ENCODE measurements at regions not wholly inside any gene's neighbourhood (a gene's known extent, or its start where the extent isn't known, plus 50 kb on each side); places are given as distances from the start of the nearest gene placed in this dataset.

GRCh38 chr21:38556390-38556789 is 58.1 kb upstream of the ERG start:
- H3K4me1 Mint-ChIP-seq, result no peaks in the 10 kb centered on the region
- POLR2A ChIA-PET, result no interaction called here
- ATAC-seq, result no peak
- H3K36me3 Mint-ChIP-seq, result no peaks in the 10 kb centered on the region
- no peaks in the 10 kb centered on the region for H3K9me3 Mint-ChIP-seq
- no peak overlapping the region for H3K27ac Mint-ChIP-seq
- H3K27me3 Mint-ChIP-seq, result peaks cover 0 to 19% (median 8%) of the 10 kb centered on the region in 5 donors
- DNase-seq, result no peak
- no peak overlapping the region for H3K4me3 Mint-ChIP-seq

- peaks cover 0 to 21% (median 14%) of the 10 kb centered on the region in 5 donors for H3K27me3 Mint-ChIP-seq
- ATAC-seq, result no peak
- POLR2A ChIA-PET, result no interaction called here
- DNase-seq, result no peak
- H3K36me3 Mint-ChIP-seq, result no peaks in the 10 kb centered on the region
- H3K9me3 Mint-ChIP-seq, result no peaks in the 10 kb centered on the region
- no peak overlapping the region for H3K27ac Mint-ChIP-seq
- no peaks in the 10 kb centered on the region for H3K4me1 Mint-ChIP-seq
- no peak overlapping the region for H3K4me3 Mint-ChIP-seq
These were observed 62.9 kb upstream of the ERG start for GRCh38 chr21:38561205-38561604.

DNA sequence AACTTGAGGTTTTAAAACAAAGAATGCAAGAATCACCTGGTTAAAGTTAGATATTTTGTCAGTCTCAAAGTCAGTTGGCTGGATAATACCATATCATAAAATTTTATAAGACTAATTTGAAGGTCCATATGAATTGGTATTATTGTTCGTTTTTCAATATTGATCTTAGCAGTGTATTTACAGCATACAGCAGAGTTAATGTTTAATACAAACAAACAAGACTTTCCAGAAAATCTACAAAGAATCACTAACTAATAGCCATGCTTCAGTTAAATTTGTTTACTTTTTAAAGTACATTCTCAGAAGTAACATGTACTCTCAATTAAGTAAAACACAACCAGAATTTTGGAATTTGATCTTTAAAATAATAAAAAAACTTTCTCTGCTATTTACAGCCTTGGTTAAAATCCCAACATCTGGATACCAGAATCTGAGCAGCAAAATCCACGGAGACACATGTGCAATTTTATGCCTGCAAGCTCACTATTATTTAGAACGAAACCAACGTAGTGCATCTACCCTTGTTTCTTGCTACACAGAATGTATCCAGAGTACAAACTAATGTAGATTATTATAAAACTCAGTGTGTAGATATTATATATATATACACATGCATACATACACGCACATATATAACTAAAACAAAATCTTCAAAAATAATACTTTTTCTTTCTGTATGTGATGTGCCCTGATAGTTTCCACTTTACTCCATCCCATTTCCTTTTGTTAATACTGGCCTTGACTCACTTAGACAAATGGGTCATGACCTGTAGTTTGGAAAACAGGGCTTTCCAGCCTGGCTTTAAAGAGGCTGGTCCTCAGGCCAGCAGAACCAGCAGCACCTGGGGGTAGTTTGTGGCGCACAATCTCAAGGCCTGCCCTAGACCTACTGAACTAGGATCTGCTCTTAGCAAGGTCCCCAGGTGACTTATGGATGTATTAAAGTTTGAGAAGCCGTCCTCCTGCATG is 63.6 kb upstream of the ERG start:
- H3K4me1 Mint-ChIP-seq, result no peaks in the 10 kb centered on the region
- DNase-seq (no peak), ATAC-seq (no peak)
- no peaks in the 10 kb centered on the region for H3K36me3 Mint-ChIP-seq
- H3K27ac Mint-ChIP-seq, result no peak overlapping the region
- H3K27me3 Mint-ChIP-seq, result peaks cover 0 to 23% (median 14%) of the 10 kb centered on the region in 5 donors
- no peaks in the 10 kb centered on the region for H3K9me3 Mint-ChIP-seq
- POLR2A ChIA-PET, result no interaction called here
- no peak overlapping the region for H3K4me3 Mint-ChIP-seq

DNA sequence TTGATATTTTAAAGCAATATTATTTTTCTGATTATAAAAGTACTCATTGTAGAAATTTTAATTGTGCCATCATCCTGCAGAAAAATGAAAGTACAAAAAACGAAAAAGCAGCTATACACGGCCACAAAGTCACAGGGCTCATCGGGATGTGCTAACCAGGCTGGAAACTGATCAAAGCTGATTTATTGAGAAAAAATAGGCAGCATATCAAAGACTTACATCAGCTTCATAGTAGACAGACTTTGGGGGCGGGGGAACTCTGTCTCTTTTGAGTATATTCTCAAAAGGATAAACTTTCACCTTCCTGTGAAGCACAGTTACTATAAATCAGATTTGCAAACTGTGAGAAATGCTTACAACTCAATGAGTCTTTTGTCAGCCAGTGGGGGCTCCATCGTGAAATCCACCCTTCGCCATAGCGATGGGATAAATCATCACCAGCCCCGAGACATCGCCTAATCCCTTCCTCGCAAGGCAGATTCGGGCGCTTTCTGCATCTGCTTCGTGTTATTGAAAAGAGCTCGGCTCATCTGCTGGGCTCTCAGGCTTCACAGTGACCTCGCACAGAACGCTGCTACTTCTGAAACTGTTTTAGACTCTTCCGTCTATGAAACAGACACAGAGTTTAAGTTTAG is 69.2 kb upstream of the ERG start:
- DNase-seq, result no peak
- Mint-ChIP-seq H3K9me3 (no peaks in the 10 kb centered on the region), H3K4me1 (no peaks in the 10 kb centered on the region), H3K27me3 (peaks cover 2 to 35% (median 8%) of the 10 kb centered on the region in 5 donors), H3K36me3 (no peaks in the 10 kb centered on the region), H3K27ac (no peak overlapping the region), H3K4me3 (no peak overlapping the region)
- no peak for ATAC-seq
- POLR2A ChIA-PET, result no interaction called here

DNA sequence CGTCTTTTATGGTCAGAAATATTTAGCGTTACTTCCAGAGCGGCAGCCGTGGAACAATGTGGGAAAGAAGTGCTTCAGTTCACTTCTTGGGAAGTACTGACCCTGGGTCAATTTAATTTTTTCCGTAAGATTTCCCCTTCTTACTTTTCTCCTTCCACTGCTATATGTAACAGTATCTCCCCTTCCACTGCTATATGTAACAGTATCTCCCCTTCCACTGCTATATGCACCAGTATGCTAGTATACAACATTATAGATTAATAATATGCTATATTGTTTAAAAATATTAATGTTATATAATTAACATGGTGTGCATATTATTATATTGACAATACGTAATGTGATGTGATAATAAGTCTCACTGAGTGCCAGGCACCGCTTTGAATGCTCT is 69.7 kb upstream of the ERG start:
- ATAC-seq, result no peak
- POLR2A ChIA-PET, result no interaction called here
- no peaks in the 10 kb centered on the region for H3K36me3 Mint-ChIP-seq
- H3K27ac Mint-ChIP-seq, result no peak overlapping the region
- peaks cover 2 to 34% (median 8%) of the 10 kb centered on the region in 5 donors for H3K27me3 Mint-ChIP-seq
- no peak for DNase-seq
- no peaks in the 10 kb centered on the region for H3K9me3 Mint-ChIP-seq
- no peak overlapping the region for H3K4me3 Mint-ChIP-seq
- H3K4me1 Mint-ChIP-seq, result no peaks in the 10 kb centered on the region

DNA sequence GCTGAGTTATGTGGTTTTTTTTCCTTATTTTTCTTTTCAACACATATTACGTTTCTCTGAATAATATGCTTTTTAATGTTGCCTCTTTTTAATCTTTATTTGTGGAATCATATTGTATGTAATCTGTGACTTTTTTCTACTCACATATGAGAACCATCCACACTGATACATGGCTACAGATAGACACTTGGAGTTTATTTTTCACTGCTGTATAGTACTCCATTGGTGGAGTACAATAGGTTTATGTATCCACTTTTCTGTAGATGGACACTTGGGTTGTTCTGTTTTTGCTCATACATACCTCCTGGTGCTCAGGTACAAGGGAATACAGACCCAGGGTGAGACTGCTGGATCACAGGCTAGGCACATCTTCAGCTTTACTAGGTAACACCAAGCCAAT is 71.5 kb upstream of the ERG start:
- DNase-seq (no peak), ATAC-seq (no peak)
- Mint-ChIP-seq H3K27ac (no peak overlapping the region), H3K27me3 (peaks cover 2 to 27% (median 3%) of the 10 kb centered on the region in 5 donors), H3K4me3 (no peak overlapping the region), H3K9me3 (no peaks in the 10 kb centered on the region), H3K4me1 (no peaks in the 10 kb centered on the region), H3K36me3 (no peaks in the 10 kb centered on the region)
- POLR2A ChIA-PET, result no interaction called here

GRCh38 chr21:38570596-38570995 is 72.3 kb upstream of the ERG start:
- ATAC-seq (no peak), DNase-seq (no peak)
- POLR2A ChIA-PET, result no interaction called here
- Mint-ChIP-seq H3K4me1 (no peaks in the 10 kb centered on the region), H3K27ac (no peak overlapping the region), H3K9me3 (no peaks in the 10 kb centered on the region), H3K36me3 (no peaks in the 10 kb centered on the region), H3K27me3 (peaks cover 1 to 21% (median 3%) of the 10 kb centered on the region in 5 donors), H3K4me3 (no peak overlapping the region)

GRCh38 chr21:38574895-38575575 is 76.8 kb upstream of the ERG start:
- no peak overlapping the region for H3K4me3 Mint-ChIP-seq
- no peak overlapping the region for H3K27ac Mint-ChIP-seq
- no peak for ATAC-seq
- no peaks in the 10 kb centered on the region for H3K9me3 Mint-ChIP-seq
- H3K36me3 Mint-ChIP-seq, result no peaks in the 10 kb centered on the region
- no peak for DNase-seq
- no peaks in the 10 kb centered on the region for H3K4me1 Mint-ChIP-seq
- peaks cover 0 to 8% (median 2%) of the 10 kb centered on the region in 5 donors for H3K27me3 Mint-ChIP-seq
- POLR2A ChIA-PET, result no interaction called here

- H3K36me3 Mint-ChIP-seq, result no peaks in the 10 kb centered on the region
- H3K27ac Mint-ChIP-seq, result no peak overlapping the region
- H3K4me1 Mint-ChIP-seq, result no peaks in the 10 kb centered on the region
- DNase-seq (no peak), ATAC-seq (no peak)
- POLR2A ChIA-PET, result no interaction called here
- peaks cover 0 to 8% (median 0%) of the 10 kb centered on the region in 5 donors for H3K27me3 Mint-ChIP-seq
- no peaks in the 10 kb centered on the region for H3K9me3 Mint-ChIP-seq
- H3K4me3 Mint-ChIP-seq, result no peak overlapping the region
These were observed 79.6 kb upstream of the ERG start for GRCh38 chr21:38577887-38578286.

DNA sequence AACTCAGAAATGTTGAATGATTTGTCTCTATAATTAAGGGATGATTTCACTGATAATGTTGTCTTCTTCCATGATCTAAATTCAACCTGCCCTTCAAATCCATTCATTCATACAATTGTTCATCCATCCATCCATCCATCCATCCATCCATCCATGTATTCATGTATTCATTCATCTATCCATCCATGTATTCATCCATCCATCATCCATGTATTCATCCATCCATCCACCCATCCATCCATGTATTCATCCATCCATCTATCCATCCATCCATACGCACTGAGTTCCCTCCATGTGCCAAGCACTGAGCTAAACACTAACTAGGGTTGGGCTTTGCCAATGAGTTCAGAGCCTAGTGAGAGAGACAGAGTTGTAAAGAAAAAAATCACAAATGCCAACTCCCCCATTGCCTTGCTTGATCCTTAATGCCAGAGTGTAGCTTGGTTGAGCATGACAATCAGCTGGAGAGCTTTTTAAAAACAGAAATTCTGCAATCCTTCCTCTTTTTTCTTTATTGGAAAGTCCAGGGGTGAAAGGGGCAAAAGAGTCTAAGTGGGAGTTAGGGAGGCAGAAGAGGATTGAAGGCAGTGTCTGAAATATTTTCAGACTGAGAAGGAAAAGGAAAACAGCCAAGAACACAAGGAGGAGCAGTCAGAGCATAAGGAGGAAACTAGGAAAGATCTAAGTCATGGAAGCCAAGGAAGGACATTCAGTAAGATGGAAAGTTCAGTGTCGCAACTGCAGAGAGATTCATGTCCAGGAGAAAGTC is 92.4 kb upstream of the ERG start:
- Mint-ChIP-seq H3K27ac (no peak overlapping the region), H3K4me1 (no peaks in the 10 kb centered on the region), H3K4me3 (no peak overlapping the region), H3K27me3 (peaks cover 0 to 33% (median 8%) of the 10 kb centered on the region in 5 donors), H3K9me3 (no peaks in the 10 kb centered on the region), H3K36me3 (no peaks in the 10 kb centered on the region)
- DNase-seq (no peak), ATAC-seq (no peak)
- POLR2A ChIA-PET, result no interaction called here

DNA sequence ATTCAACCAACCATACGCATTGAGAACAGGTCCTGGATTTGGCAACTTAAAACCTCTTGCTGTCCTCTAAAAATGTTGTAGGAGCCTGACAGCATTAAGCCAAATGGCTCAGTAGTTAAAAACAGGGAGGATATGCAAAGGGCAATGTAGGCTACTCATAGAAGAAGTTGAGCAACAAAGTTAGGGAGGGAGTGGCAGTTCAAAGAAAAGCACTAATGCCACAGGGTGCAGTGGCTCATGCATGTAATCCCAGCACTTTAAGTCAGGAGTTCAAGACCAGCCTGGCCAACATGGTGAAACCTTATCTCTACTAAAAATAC is 92.9 kb upstream of the ERG start:
- POLR2A ChIA-PET, result no interaction called here
- ATAC-seq, result no peak
- H3K9me3 Mint-ChIP-seq, result no peaks in the 10 kb centered on the region

GRCh38 chr21:38596264-38597042 is 98.2 kb upstream of the ERG start:
- DNase-seq (no peak), ATAC-seq (no peak)
- POLR2A ChIA-PET, result no interaction called here
- peaks cover 2 to 42% (median 9%) of the 10 kb centered on the region in 5 donors for H3K27me3 Mint-ChIP-seq
- no peaks in the 10 kb centered on the region for H3K36me3 Mint-ChIP-seq
- H3K9me3 Mint-ChIP-seq, result no peaks in the 10 kb centered on the region
- peaks cover 0 to 3% (median 0%) of the 10 kb centered on the region in 4 donors for H3K4me1 Mint-ChIP-seq
- no peak overlapping the region for H3K4me3 Mint-ChIP-seq
- no peak overlapping the region for H3K27ac Mint-ChIP-seq

More for the DNA sequence above, 92.9 kb upstream of the ERG start:
- DNase-seq, result no peak
- no peak overlapping the region for H3K4me3 Mint-ChIP-seq
- no peaks in the 10 kb centered on the region for H3K36me3 Mint-ChIP-seq
- no peaks in the 10 kb centered on the region for H3K4me1 Mint-ChIP-seq
- H3K27ac Mint-ChIP-seq, result no peak overlapping the region
- peaks cover 0 to 33% (median 8%) of the 10 kb centered on the region in 5 donors for H3K27me3 Mint-ChIP-seq
